Osteocyte (in vitro differentiated cells): ENCODE measurements at regions not wholly inside any gene's neighbourhood (a gene's known extent, or its start where the extent isn't known, plus 50 kb on each side); places are given as distances from the start of the nearest gene placed in this dataset.

Experiments
- DNase-seq: peaks from one replicate; pipeline ENCODE4 v3.0.0; 2021; ENCODE audit warnings: mixed read lengths; ENCODE audit not compliant: unreplicated experiment; ENCODE audit errors: extremely low spot score
- H3K27ac Mint-ChIP-seq: one replicate; pipeline ENCODE4 v1.8.0; 2021; ENCODE audit warnings: mild to moderate bottlenecking, mixed read lengths; ENCODE audit not compliant: unreplicated experiment
- H3K27me3 Mint-ChIP-seq: one replicate; pipeline ENCODE4 v1.8.0; 2021; ENCODE audit warnings: mixed read lengths; ENCODE audit not compliant: unreplicated experiment
- H3K36me3 Mint-ChIP-seq: one replicate; pipeline ENCODE4 v1.8.0; 2021; ENCODE audit warnings: mixed read lengths; ENCODE audit not compliant: unreplicated experiment
- H3K4me1 Mint-ChIP-seq: one replicate; pipeline ENCODE4 v1.8.0; 2021; ENCODE audit warnings: mixed read lengths; ENCODE audit not compliant: unreplicated experiment
- H3K4me3 Mint-ChIP-seq: one replicate; pipeline ENCODE4 v1.8.0; 2021; ENCODE audit warnings: mild to moderate bottlenecking, moderate library complexity, mixed read lengths; ENCODE audit not compliant: unreplicated experiment
- H3K9me3 Mint-ChIP-seq: one replicate; pipeline ENCODE4 v1.8.0; 2021; ENCODE audit warnings: mixed read lengths; ENCODE audit not compliant: unreplicated experiment
- CTCF ChIP-seq: fragments of 200-600 bp; sonication (generic); IDR thresholded peaks from 2 replicates; pipeline ENCODE4 v1.5.0; 2021; ENCODE audit warnings: antibody characterized with exemption, mild to moderate bottlenecking, moderate library complexity

DNA sequence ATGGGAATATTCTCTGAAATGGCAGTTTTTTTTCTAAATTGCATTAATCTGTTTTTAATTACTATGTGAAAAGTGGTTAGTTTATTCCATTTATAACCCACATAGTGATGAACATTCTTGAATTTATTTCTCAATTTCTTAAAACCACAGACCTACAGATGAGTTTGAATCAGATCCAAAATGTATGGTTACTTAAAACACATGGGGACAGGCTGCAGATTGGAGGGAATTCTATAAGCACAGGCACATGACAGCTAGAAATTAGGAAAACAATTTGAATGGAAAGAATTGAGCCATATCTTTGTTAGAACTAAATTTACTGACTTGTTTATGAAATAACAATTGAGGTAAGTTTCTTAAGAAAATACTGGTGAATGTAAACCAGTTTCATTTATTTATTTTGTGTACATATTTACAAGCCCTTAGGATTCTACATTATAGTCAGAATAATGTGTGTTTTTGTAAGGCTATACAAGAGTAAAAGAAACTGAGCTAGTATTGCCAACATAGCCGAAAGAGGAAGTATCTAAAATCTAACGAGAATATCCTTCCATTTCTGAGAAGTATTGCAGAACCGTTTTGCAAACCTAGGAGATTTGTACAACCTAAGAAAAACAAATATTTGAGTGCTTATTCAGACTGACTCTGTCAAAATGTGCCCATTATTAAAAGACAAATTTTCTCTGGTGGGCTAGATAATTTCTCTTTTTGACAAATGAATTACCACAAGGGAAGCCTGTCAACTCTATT lies 434.3 kb upstream of the SEMA3D start:
- H3K36me3 Mint-ChIP-seq: no peaks in the 10 kb centered on the region
- no peak for TF ChIP-seq CTCF
- no peaks in the 10 kb centered on the region for H3K27me3 Mint-ChIP-seq
- peaks cover 11% of the 10 kb centered on the region for H3K4me1 Mint-ChIP-seq
- H3K9me3 Mint-ChIP-seq: peaks cover 4% of the 10 kb centered on the region
- no peak overlapping the region for H3K27ac Mint-ChIP-seq
- no peak for DNase-seq
- no peak overlapping the region for H3K4me3 Mint-ChIP-seq

DNA sequence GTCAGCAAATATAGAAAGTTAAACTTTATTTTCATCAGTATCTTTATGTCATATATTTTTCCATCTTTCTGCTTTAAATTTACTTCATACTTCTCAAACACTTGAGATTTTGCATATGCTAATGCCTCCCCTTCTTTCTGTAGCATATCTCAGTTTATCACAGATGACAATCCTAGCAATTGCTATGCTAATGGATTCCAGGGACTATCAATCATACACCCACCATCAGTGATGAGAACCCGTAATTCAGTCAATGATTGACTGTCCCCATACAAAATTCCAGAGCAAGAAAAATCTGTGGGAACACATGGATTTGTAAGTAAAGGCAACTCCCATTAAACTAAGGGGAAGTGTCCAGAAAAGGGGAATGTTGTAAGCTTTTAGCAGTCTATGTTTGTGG lies 432.4 kb upstream of the SEMA3D start:
- Mint-ChIP-seq H3K27ac (no peak overlapping the region), H3K4me1 (peaks cover 11% of the 10 kb centered on the region)

DNA sequence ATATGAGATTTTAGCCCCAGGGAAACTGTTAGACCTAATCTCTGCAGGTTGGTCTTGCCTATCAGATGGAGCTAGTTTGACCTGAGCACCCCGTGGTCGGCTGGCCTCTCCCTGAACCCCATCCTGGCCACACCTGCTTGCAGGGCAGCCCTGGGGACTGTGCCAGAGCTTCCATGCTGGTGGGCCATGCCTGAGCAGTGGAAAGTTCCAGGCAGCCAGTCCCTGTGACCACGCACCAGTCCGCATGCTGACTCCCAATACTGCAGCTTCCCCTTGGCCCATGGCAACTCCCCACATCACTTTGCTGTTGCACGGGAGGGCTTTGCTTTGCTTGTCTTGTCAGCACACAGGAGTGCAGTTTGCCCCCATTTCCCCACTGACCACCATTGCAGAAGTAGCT lies 427.8 kb upstream of the SEMA3D start:
- Mint-ChIP-seq H3K9me3 (peaks cover 16% of the 10 kb centered on the region), H3K27ac (no peak overlapping the region), H3K4me3 (no peak overlapping the region), H3K27me3 (no peaks in the 10 kb centered on the region), H3K36me3 (no peaks in the 10 kb centered on the region), H3K4me1 (peaks cover 10% of the 10 kb centered on the region)
- TF ChIP-seq CTCF: no peak
- DNase-seq: no peak

More for the DNA sequence above, 432.4 kb upstream of the SEMA3D start:
- Mint-ChIP-seq H3K27me3 (no peaks in the 10 kb centered on the region), H3K4me3 (no peak overlapping the region), H3K9me3 (peaks cover 13% of the 10 kb centered on the region), H3K36me3 (no peaks in the 10 kb centered on the region)
- TF ChIP-seq CTCF: no peak
- DNase-seq: no peak

- Mint-ChIP-seq H3K36me3 (no peaks in the 10 kb centered on the region), H3K4me1 (peaks cover 10% of the 10 kb centered on the region), H3K9me3 (peaks cover 16% of the 10 kb centered on the region), H3K27me3 (no peaks in the 10 kb centered on the region), H3K4me3 (no peak overlapping the region), H3K27ac (no peak overlapping the region)
- TF ChIP-seq CTCF: no peak
- DNase-seq: no peak
Measured at GRCh38 chr7:85612514-85612913, 425.7 kb upstream of the SEMA3D start.

- H3K36me3 Mint-ChIP-seq: no peaks in the 10 kb centered on the region
- peaks cover 10% of the 10 kb centered on the region for H3K4me1 Mint-ChIP-seq
- no peak for TF ChIP-seq CTCF
- no peak for DNase-seq
- H3K27ac Mint-ChIP-seq: no peak overlapping the region
- H3K9me3 Mint-ChIP-seq: peaks cover 19% of the 10 kb centered on the region
- H3K4me3 Mint-ChIP-seq: no peak overlapping the region
- no peaks in the 10 kb centered on the region for H3K27me3 Mint-ChIP-seq
Measured at GRCh38 chr7:85608804-85609203, 421.9 kb upstream of the SEMA3D start.
